ENCODE measurements at regions not wholly inside any gene's neighbourhood (a gene's known extent, or its start where the extent isn't known, plus 50 kb on each side); places are given as distances from the start of the nearest gene placed in this dataset.
A peak's percentile ranks its signal among the peaks of the same experiment; 100 is the strongest.
"Not testable (repeated sequence)": the region's sequence is repeated elsewhere in the genome, so short reads cannot be mapped to it uniquely, and the experiment has no call there.

GRCh38 chr2:128613876-128614275 is 295.2 kb upstream of the HS6ST1 start:
- DNase-seq (ENCODE audit: low read depth), result no peak

GRCh38 chr2:128614907-128615306 is 296.2 kb upstream of the HS6ST1 start:
- DNase-seq (ENCODE audit: low read depth), result not testable (repeated sequence)

- no peak for DNase-seq (ENCODE audit: low read depth)
Observed at GRCh38 chr2:128615571-128615970, 296.9 kb upstream of the HS6ST1 start.

GRCh38 chr2:128617029-128617590 is 298.4 kb upstream of the HS6ST1 start:
- DNase-seq (ENCODE audit: low read depth), result no peak

- DNase-seq (ENCODE audit: low read depth), result no peak
Observed at GRCh38 chr2:128617661-128618060, 299.0 kb upstream of the HS6ST1 start.

GRCh38 chr2:128618642-128619041 is 300.0 kb upstream of the HS6ST1 start:
- no peak for DNase-seq (ENCODE audit: low read depth)

GRCh38 chr2:128619471-128620325 is 301.0 kb upstream of the HS6ST1 start:
- DNase-seq (ENCODE audit: low read depth), result no peak

- no peak for DNase-seq (ENCODE audit: low read depth)
Observed at GRCh38 chr2:128621074-128621473, 302.4 kb upstream of the HS6ST1 start.

- DNase-seq (ENCODE audit: low read depth), result no peak
Observed at GRCh38 chr2:128622371-128622770, 303.7 kb upstream of the HS6ST1 start.

- no peak for DNase-seq (ENCODE audit: low read depth)
Observed at GRCh38 chr2:128622955-128623620, 304.4 kb upstream of the HS6ST1 start.

GRCh38 chr2:128623776-128624761 is 305.4 kb upstream of the HS6ST1 start:
- peak; percentile 18 for DNase-seq (ENCODE audit: low read depth)

GRCh38 chr2:128624956-128625355 is 306.3 kb upstream of the HS6ST1 start:
- DNase-seq (ENCODE audit: low read depth), result no peak

GRCh38 chr2:128625421-128625820 is 306.8 kb upstream of the HS6ST1 start:
- no peak for DNase-seq (ENCODE audit: low read depth)

GRCh38 chr2:128625963-128626759 is 307.5 kb upstream of the HS6ST1 start:
- no peak for DNase-seq (ENCODE audit: low read depth)

- DNase-seq (ENCODE audit: low read depth), result no peak
Observed at GRCh38 chr2:128626760-128627511, 308.3 kb upstream of the HS6ST1 start.

- no peak for DNase-seq (ENCODE audit: low read depth)
Observed at GRCh38 chr2:128628206-128628605, 309.5 kb upstream of the HS6ST1 start.

GRCh38 chr2:128628996-128629395 is 310.3 kb upstream of the HS6ST1 start:
- DNase-seq (ENCODE audit: low read depth), result no peak

- DNase-seq (ENCODE audit: low read depth), result no peak
Observed at GRCh38 chr2:128630974-128631697, 312.5 kb upstream of the HS6ST1 start.

- no peak for DNase-seq (ENCODE audit: low read depth)
Observed at GRCh38 chr2:128631698-128632500, 313.2 kb upstream of the HS6ST1 start.
